ENCODE measurements at regions not wholly inside any gene's neighbourhood (a gene's known extent, or its start where the extent isn't known, plus 50 kb on each side); places are given as distances from the start of the nearest gene placed in this dataset.

DNA sequence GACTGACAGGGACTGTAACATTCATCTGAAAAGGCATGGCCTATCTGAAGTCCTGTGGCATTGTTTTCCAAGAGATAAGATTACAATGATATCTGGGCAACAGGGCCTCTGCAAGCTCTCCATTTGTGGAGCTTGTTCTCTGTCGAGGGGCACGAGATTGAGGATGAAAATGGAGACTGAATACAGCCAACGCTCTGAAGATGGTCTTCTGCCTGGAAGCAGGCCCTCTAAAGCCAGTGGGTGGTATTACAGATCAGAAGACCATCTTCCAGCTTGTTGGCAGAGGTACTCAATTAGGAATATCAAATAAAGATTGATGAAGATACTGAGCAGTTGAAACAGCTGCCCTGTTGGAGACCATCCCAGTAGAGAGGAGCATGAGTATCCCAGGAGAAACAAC, 288.2 kb downstream of the CENPW start:
- intact Hi-C loops (cut with DNase I), result no loop called here
- Histone ChIP-seq H3K36me3 (no peaks in the 10 kb centered on the region), H3K4me1 (ENCODE audit: insufficient read depth) (no peaks in the 10 kb centered on the region), H3K9me3 (no peaks in the 10 kb centered on the region), H3K27ac (no peak overlapping the region), H3K27me3 (no peaks in the 10 kb centered on the region), H3K4me3 (no peak overlapping the region)
- WGBS, 3 donors, result 86 to 97% (median 91%) methylated on average over 3 of the region's 3 CpGs
- DNase-seq, result no peak
- TF ChIP-seq EP300 (IDR thresholded peaks at IDR 0.05), result no peak
- TF ChIP-seq POLR2A (IDR thresholded peaks at IDR 0.05), result no peak
- TF ChIP-seq, protein P1, sequence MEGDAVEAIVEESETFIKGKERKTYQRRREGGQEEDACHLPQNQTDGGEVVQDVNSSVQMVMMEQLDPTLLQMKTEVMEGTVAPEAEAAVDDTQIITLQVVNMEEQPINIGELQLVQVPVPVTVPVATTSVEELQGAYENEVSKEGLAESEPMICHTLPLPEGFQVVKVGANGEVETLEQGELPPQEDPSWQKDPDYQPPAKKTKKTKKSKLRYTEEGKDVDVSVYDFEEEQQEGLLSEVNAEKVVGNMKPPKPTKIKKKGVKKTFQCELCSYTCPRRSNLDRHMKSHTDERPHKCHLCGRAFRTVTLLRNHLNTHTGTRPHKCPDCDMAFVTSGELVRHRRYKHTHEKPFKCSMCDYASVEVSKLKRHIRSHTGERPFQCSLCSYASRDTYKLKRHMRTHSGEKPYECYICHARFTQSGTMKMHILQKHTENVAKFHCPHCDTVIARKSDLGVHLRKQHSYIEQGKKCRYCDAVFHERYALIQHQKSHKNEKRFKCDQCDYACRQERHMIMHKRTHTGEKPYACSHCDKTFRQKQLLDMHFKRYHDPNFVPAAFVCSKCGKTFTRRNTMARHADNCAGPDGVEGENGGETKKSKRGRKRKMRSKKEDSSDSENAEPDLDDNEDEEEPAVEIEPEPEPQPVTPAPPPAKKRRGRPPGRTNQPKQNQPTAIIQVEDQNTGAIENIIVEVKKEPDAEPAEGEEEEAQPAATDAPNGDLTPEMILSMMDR (IDR thresholded peaks at IDR 0.05), result no peak

DNA sequence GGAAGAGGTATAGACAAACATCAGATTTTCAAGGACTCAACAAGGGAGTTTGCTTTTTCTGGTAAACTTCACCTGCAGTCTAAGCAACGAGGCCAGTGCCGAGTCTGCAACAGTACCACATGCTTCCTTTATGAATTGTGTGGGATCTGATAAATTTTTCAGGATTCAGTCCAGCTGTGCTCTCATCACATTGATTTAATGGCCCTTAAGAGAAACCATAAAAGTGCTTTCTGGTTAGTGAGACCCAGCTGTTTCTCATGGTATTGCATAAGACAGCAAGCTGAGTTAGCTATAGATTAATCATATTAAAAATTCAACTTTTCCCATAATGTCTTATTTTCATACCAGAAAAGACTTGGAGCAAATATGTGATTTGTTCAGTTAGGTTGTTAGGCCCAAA, 291.4 kb downstream of the CENPW start:
- no peak overlapping the region for H3K27ac ChIP-seq
- H3K9me3 ChIP-seq, result no peaks in the 10 kb centered on the region
- H3K4me3 ChIP-seq, result no peak overlapping the region
- TF ChIP-seq EP300 (IDR thresholded peaks at IDR 0.05), result no peak
- TF ChIP-seq POLR2A (IDR thresholded peaks at IDR 0.05), result no peak
- TF ChIP-seq, protein P1 (IDR thresholded peaks at IDR 0.05), result no peak
- H3K36me3 ChIP-seq, result no peaks in the 10 kb centered on the region
- H3K27me3 ChIP-seq, result no peaks in the 10 kb centered on the region
- intact Hi-C loops (cut with DNase I), result no loop called here
- DNase-seq, result no peak
- WGBS, 3 donors, result 24 to 59% (median 53%) methylated on average over 2 of the region's 2 CpGs
- H3K4me1 ChIP-seq (ENCODE audit: insufficient read depth), result no peaks in the 10 kb centered on the region

DNA sequence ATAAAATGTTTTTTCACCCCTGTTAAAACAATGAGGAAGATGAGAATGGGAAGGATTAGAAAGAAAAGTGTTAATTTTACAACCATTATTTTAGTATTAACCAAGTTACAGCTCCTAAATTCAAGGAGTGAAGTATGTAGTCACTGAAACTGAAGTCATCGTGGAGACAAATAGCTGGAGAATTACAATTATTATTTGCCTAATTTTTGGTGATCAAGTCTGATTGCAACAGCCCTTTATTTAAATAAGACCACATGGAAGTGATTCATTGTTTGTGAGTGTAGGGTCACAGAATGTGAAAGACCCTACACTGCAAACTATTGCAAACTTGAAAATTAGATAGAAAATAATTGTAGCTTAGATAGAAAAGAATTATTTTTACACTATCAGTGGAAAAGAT, 292.4 kb downstream of the CENPW start:
- no peak overlapping the region for H3K27ac ChIP-seq

DNA sequence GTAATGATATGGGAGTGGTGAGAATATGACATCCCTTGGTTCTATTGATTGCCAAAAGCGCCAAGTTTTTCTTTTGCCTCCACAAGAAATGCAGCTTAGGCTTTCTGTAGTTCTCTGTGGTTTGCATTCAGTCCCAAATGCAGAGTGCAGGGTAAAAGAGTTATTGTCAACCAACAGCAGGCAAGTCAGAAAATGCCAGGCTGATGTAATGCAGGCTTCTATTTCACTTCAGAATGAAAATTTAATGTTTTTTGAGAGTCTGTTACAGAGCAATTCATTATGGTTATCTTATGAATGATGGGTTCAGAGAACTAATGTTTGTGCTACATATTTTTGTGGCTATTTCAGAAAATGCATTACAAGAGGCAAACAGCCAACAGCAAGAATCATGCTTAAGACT, 293.5 kb downstream of the CENPW start:
- no peaks in the 10 kb centered on the region for H3K4me1 ChIP-seq (ENCODE audit: insufficient read depth)
- intact Hi-C loops (cut with DNase I), result no loop called here
- DNase-seq, result no peak
- no peaks in the 10 kb centered on the region for H3K27me3 ChIP-seq
- TF ChIP-seq, protein P1 (IDR thresholded peaks at IDR 0.05), result no peak
- TF ChIP-seq POLR2A (IDR thresholded peaks at IDR 0.05) (no peak), EP300 (IDR thresholded peaks at IDR 0.05) (no peak)
- WGBS, 3 donors, result 88 to 93% (median 90%) methylated on average over 1 of the region's 1 CpG
- no peaks in the 10 kb centered on the region for H3K36me3 ChIP-seq
- no peaks in the 10 kb centered on the region for H3K9me3 ChIP-seq
- no peak overlapping the region for H3K27ac ChIP-seq
- no peak overlapping the region for H3K4me3 ChIP-seq

More for the DNA sequence above, 292.4 kb downstream of the CENPW start:
- DNase-seq, result no peak
- TF ChIP-seq, protein P1 (IDR thresholded peaks at IDR 0.05), result no peak
- TF ChIP-seq POLR2A (IDR thresholded peaks at IDR 0.05) (no peak), EP300 (IDR thresholded peaks at IDR 0.05) (no peak)
- Histone ChIP-seq H3K36me3 (no peaks in the 10 kb centered on the region), H3K27me3 (no peaks in the 10 kb centered on the region), H3K4me1 (ENCODE audit: insufficient read depth) (no peaks in the 10 kb centered on the region), H3K9me3 (no peaks in the 10 kb centered on the region), H3K4me3 (no peak overlapping the region)
- intact Hi-C loops (cut with DNase I), result no loop called here
- WGBS, 3 donors, result 28 to 41% (median 31%) methylated on average over 1 of the region's 1 CpG

DNA sequence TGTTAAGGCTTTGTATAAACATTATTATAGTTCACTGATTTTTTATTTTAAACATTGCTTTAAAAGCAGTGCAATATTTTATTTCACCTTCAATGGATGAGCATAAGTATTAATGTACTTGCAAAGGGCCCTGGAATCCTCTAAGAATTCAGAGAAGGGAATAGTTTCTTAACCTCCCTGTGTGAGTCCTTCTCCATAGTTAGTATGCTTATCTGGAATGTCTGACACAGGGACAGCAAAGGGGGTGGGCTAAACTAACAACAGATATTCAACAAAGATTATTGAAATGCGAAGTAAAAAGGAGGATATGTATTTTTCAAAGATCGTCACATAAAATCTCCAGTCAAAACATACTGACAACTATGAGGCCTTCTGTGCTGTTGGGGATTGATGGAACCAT, 300.4 kb downstream of the CENPW start:
- H3K9me3 ChIP-seq, result no peaks in the 10 kb centered on the region
- H3K4me1 ChIP-seq (ENCODE audit: insufficient read depth), result no peaks in the 10 kb centered on the region
- no peak for TF ChIP-seq POLR2A (IDR thresholded peaks at IDR 0.05)
- TF ChIP-seq, protein P1 (IDR thresholded peaks at IDR 0.05), result no peak
- no peak for TF ChIP-seq EP300 (IDR thresholded peaks at IDR 0.05)
- no peaks in the 10 kb centered on the region for H3K36me3 ChIP-seq
- H3K27ac ChIP-seq, result no peak overlapping the region
- H3K4me3 ChIP-seq, result no peak overlapping the region
- DNase-seq, result no peak
- 89 to 94% (median 92%) methylated on average over 2 of the region's 2 CpGs for WGBS, 3 donors
- H3K27me3 ChIP-seq, result no peaks in the 10 kb centered on the region
- intact Hi-C loops (cut with DNase I), result no loop called here
